Large intestine (tissue), 3 donors: ENCODE measurements at regions not wholly inside any gene's neighbourhood (a gene's known extent, or its start where the extent isn't known, plus 50 kb on each side); places are given as distances from the start of the nearest gene placed in this dataset.
"Not testable (repeated sequence)": the region's sequence is repeated elsewhere in the genome, so short reads cannot be mapped to it uniquely, and the experiment has no call there.

Source experiments
- DNase-seq, 2 donors: peaks; one replicate each; pipeline versions ENCODE4 v3.0.0 to v3.0.0-alpha.2; 2013
- H3K27ac ChIP-seq: one replicate; pipeline ENCODE4 v1.5.1; 2013; ENCODE audit warnings: low read length
- H3K27me3 ChIP-seq: 2 replicates; pipeline ENCODE4 v1.6.1; 2013; ENCODE audit warnings: low read length; ENCODE audit not compliant: control insufficient read depth, insufficient read depth
- H3K36me3 ChIP-seq: 2 replicates; pipeline ENCODE4 v1.6.1; 2013; ENCODE audit warnings: low read length; ENCODE audit not compliant: control insufficient read depth, insufficient read depth
- H3K4me1 ChIP-seq: one replicate; pipeline ENCODE4 v1.6.1; 2013; ENCODE audit warnings: low read length; ENCODE audit not compliant: control insufficient read depth, insufficient read depth
- H3K4me3 ChIP-seq: one replicate; pipeline ENCODE4 v1.5.1; 2013; ENCODE audit warnings: low read length
- H3K9me3 ChIP-seq: one replicate; pipeline ENCODE4 v1.6.1; 2013; ENCODE audit warnings: mild to moderate bottlenecking, low read depth, low read length, moderate library complexity; ENCODE audit not compliant: control insufficient read depth
- WGBS: methylation state at CpG from one replicate; pipeline ENCODE4 v1.1.5; 2013; ENCODE audit warnings: low lambda C conversion rate; ENCODE audit not compliant: insufficient coverage; 5-methylcytosine and 5-hydroxymethylcytosine counted together

DNA sequence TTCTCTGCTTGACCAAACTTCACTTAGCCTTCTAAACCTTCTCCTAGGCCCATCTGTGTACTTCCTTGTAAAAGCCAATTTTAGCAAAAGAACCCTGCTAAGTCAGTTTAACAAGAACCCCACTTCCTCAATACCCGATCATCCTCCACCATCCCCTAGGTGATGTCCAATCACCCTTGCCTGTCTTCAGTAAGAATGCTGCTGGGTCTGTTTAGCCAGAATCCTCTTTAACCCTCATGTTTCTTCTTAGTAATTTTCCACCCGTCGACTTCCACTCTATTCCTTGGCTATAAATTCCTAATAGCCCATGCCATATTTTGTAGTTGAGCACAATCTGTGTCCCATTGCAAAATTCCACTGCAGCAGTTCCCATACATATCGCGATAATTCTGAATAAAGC lies 780.0 kb upstream of the RAB6C start:
- H3K27ac ChIP-seq = no peak overlapping the region
- H3K36me3 ChIP-seq = no peaks in the 10 kb centered on the region
- no peaks in the 10 kb centered on the region for H3K9me3 ChIP-seq
- H3K4me3 ChIP-seq = no peak overlapping the region
- 95% methylated on average over 3 of the region's 5 CpGs for whole genome bisulfite sequencing
- H3K27me3 ChIP-seq = peaks cover 3% of the 10 kb centered on the region
- no peak for DNase-seq
- no peaks in the 10 kb centered on the region for H3K4me1 ChIP-seq

DNA sequence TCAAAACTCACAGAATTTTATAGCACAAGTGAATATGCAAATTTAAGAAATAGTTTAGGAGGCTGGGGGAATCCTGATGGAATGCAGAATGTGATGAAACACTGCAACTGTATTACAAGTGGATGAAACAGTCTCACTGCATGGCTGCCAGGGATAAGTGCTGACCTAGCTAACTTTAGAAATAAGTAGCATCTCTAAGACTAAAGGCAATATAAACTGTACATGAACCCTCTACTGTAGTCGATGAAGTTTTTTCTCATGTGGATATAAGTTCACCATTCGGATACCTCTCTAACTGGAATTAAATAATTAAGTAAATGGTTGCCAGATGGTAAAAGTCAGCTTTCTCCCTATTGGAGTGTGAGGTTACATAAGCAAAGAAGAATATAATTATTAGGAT lies 777.8 kb upstream of the RAB6C start:
- WGBS = 100% methylated on average over 1 of the region's 2 CpGs
- H3K36me3 ChIP-seq = no peaks in the 10 kb centered on the region
- H3K4me3 ChIP-seq = no peak overlapping the region

DNA sequence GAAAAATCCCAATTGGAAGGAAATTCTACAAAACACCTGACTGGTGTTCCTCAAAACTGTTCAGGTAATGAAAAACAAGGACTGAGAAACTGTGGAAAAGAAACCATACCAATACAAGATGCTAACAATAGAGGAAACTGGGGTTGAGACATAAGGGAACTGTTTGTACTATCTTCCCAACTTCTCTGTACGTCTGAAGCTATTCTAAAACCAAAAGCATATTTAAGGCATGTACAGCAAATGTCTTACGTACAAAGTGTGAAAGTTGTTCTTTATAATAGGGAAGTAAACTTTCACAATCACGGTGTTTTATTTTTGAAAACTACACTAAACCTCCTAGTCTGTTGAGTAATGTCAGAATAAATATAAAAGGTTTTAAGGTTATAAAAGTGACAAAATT lies 776.1 kb upstream of the RAB6C start:
- no peaks in the 10 kb centered on the region for H3K36me3 ChIP-seq
- 80% methylated on average over 2 of the region's 3 CpGs for WGBS
- no peak for DNase-seq
- H3K4me3 ChIP-seq = no peak overlapping the region
- H3K4me1 ChIP-seq = no peaks in the 10 kb centered on the region
- H3K27me3 ChIP-seq = no peaks in the 10 kb centered on the region
- no peaks in the 10 kb centered on the region for H3K9me3 ChIP-seq
- no peak overlapping the region for H3K27ac ChIP-seq

More for the DNA sequence above, 777.8 kb upstream of the RAB6C start:
- Histone ChIP-seq H3K27me3 (peaks cover under 1% of the 10 kb centered on the region), H3K9me3 (no peaks in the 10 kb centered on the region), H3K27ac (no peak overlapping the region), H3K4me1 (no peaks in the 10 kb centered on the region)
- DNase-seq = no peak

DNA sequence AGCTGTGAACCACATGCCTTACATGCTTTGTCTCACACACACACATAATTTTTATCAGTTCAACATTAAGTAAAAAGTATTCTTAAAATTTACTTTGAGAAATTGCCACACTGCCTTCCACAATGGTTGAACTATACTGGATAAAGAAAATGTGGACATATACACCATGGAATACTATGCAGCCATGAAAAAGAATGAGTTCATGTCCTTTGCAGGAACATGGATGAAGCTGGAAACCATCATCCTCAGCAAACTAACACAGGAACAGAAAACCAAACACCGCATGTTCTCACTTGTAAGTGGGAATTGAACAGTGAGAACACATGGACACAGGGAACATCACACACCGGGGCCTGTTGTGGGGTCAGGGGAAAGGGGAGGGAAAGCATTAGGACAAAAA lies 774.9 kb upstream of the RAB6C start:
- not testable (repeated sequence) for H3K27me3 ChIP-seq, H3K4me3 ChIP-seq, H3K9me3 ChIP-seq, H3K27ac ChIP-seq, H3K4me1 ChIP-seq, DNase-seq, H3K36me3 ChIP-seq
- WGBS = no CpG with 5 or more reads among the region's 2 CpGs

DNA sequence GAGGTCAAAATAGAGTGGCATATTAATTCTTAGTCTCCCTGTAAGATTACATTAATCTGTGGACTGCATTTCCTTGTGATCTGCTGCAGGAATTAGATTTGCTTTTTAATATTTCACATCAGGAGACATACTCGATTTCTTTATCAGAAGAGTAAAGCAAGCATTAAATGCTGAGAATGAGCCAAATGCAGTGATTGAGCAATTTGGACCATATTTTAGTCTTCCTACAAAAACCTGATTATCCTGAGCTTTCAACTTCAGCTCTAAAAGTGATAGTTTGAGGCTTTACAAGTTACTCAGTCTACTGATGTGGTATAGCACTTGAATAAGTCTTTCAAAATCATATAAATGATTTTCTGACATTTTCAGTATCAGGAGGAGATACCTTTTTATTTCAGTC lies 774.3 kb upstream of the RAB6C start:
- no peaks in the 10 kb centered on the region for H3K27me3 ChIP-seq
- WGBS = no CpG with 5 or more reads among the region's 1 CpG

DNA sequence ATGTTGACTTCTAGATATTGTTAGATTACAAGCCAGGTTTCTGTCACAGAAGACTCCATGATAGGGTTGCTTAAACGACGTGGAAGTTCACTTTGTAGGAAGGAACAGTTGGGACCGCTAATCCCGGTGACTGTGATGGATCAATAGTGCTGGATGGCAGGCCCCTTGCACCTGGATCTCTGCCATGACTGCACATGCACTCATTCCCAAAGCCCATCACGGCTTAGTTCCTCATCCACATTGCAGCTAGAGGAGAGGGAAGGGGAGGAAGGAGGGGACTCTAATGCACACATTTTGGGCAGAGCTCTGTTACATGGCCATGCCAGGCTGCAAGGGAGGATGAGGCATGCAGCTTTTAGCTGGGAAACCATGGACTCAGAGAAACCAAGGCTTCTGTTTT lies 773.7 kb upstream of the RAB6C start:
- H3K27ac ChIP-seq = no peak overlapping the region
- no CpG with 5 or more reads among the region's 5 CpGs for WGBS
- no peak overlapping the region for H3K4me3 ChIP-seq
- DNase-seq = no peak
- no peaks in the 10 kb centered on the region for H3K4me1 ChIP-seq
- no peaks in the 10 kb centered on the region for H3K36me3 ChIP-seq
- no peaks in the 10 kb centered on the region for H3K9me3 ChIP-seq
- no peaks in the 10 kb centered on the region for H3K27me3 ChIP-seq

More for the DNA sequence above, 774.3 kb upstream of the RAB6C start:
- no peak overlapping the region for H3K27ac ChIP-seq
- no peaks in the 10 kb centered on the region for H3K36me3 ChIP-seq
- DNase-seq = no peak
- no peaks in the 10 kb centered on the region for H3K4me1 ChIP-seq
- H3K9me3 ChIP-seq = no peaks in the 10 kb centered on the region
- H3K4me3 ChIP-seq = no peak overlapping the region

DNA sequence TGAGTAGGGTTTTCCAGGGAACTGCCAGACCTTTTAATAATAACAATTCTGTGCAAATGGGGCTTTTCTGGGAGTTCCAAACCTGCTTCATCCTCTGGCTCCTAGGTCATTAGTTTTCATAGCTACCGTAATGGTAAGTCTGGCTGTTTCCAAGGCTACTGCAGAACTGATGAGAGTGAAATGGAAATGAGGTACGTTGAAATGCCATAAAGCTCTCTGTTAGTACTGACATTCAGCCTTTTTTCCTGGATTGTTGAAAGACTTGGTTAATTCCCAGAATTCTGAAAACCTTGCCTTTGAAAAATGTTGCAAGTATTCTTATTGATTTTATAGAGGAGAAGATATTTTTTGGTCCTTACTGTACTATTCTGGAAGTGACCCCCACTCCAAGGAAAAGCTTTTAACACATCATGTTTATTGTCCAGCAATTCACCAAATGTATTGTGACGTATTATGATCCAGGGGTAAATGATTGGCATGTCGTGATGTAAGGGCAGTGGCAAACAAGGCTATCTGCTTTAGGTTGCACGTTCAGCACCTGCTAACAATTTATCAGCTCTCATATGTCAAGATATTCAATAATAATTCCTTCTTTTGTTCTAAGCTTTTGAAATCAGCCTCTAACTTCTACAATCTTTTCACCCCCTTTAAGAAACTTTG lies 767.0 kb upstream of the RAB6C start:
- Histone ChIP-seq H3K36me3 (no peaks in the 10 kb centered on the region), H3K4me3 (no peak overlapping the region), H3K27me3 (peaks cover 2% of the 10 kb centered on the region), H3K4me1 (no peaks in the 10 kb centered on the region), H3K9me3 (no peaks in the 10 kb centered on the region), H3K27ac (no peak overlapping the region)
- DNase-seq = no peak
- no CpG with 5 or more reads among the region's 5 CpGs for WGBS

DNA sequence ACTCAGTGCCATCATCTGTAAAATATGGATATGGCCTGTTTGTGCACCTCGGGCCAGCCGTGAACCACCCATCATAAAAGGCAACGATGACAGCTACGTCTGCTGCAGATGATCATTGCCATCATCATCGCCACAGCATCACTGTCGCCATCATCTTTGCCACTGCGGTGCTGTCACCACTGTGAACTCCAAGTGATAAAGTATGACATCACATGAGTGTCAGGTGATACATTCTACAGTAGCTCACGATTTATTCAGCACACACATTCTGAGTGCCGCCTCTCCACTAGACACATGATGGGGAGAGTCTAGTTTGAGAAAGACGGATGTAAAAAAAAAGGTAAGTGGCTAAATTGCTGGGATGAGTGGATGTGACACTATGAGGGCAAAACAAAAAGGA lies 755.4 kb upstream of the RAB6C start:
- Histone ChIP-seq H3K9me3 (no peaks in the 10 kb centered on the region), H3K4me1 (no peaks in the 10 kb centered on the region), H3K27me3 (no peaks in the 10 kb centered on the region), H3K27ac (no peak overlapping the region), H3K36me3 (no peaks in the 10 kb centered on the region), H3K4me3 (no peak overlapping the region)
- 50% methylated on average over 2 of the region's 10 CpGs for WGBS
- DNase-seq = no peak

DNA sequence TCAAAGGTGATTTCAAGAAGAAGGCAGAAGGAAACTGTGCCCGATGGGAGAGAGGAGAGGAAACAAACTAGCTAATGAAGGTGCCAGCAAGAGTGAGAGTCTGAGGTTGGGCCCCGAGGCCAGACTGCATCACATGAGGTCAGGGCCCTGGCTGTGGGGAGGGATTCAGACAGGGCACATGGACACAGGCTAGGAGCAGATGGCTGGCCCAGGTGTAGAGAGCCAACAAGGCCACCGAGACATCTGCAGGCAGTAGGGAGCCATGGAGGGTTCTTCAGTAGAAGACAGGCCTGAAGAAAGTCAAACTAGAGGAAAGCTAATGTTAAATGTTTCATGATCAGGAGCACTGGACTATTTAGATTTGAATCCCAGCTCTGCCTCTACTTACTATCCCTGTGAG lies 755.0 kb upstream of the RAB6C start:
- Histone ChIP-seq H3K4me1 (no peaks in the 10 kb centered on the region), H3K4me3 (no peak overlapping the region), H3K27ac (no peak overlapping the region), H3K36me3 (no peaks in the 10 kb centered on the region), H3K27me3 (no peaks in the 10 kb centered on the region), H3K9me3 (no peaks in the 10 kb centered on the region)
- no peak for DNase-seq
- no CpG with 5 or more reads among the region's 3 CpGs for WGBS

DNA sequence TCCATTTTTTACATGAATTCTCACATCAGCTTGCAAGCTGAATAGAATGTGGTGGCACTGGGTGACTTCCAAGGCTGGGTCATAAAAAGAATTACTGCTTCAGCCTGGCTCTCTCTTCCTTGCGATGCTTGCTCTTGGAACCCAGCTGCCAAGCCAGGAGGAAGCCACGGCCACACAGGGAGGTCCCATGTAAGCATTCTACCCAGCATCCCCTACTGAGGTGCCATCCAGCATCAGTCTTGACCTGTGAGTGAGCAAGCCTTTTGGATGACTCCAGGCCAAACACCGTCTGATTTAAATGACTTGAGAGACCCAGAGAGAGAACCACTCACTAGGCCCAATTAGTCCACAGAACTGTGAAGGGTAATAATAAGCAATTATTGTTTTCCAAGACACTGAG lies 750.3 kb upstream of the RAB6C start:
- no peak overlapping the region for H3K4me3 ChIP-seq
- H3K4me1 ChIP-seq = no peaks in the 10 kb centered on the region
- no peaks in the 10 kb centered on the region for H3K27me3 ChIP-seq
- no peak overlapping the region for H3K27ac ChIP-seq
- WGBS = no CpG with 5 or more reads among the region's 3 CpGs
- H3K36me3 ChIP-seq = no peaks in the 10 kb centered on the region
- H3K9me3 ChIP-seq = no peaks in the 10 kb centered on the region
- no peak for DNase-seq

DNA sequence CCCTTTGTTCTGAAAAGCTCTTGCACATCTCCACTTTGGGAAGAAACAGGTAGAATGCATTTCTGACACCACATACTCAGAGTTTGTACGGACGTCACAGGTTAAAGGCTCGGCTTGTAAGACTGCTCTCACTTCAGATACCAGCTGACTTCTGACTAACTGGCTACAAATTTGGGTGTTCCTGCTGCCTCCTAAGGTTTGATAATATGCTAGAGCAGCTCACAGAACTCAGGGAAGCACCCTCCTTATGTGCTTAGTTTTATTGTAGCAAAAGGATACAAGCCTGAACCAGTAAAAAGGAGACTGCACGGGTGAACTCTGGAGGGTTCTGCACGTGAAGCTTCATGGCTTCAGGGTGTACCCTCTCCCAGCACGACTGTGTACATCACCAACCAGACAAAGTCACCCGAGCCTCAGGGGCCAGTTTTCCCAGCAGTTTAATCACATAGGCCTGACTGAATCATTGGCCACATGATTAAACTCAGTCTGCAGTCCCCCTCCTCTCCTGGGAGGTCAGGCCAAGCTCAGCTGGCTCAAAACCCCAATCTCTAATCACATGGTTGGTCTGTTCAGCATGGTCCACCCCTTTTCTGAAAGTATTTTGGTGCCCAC lies 749.5 kb upstream of the RAB6C start:
- no peaks in the 10 kb centered on the region for H3K36me3 ChIP-seq
- H3K27ac ChIP-seq = no peak overlapping the region
- no peak overlapping the region for H3K4me3 ChIP-seq
- H3K9me3 ChIP-seq = no peaks in the 10 kb centered on the region
- H3K4me1 ChIP-seq = no peaks in the 10 kb centered on the region
- no peaks in the 10 kb centered on the region for H3K27me3 ChIP-seq
- WGBS = no CpG with 5 or more reads among the region's 7 CpGs
- no peak for DNase-seq
